ENCODE measurements at regions not wholly inside any gene's neighbourhood (a gene's known extent, or its start where the extent isn't known, plus 50 kb on each side); places are given as distances from the start of the nearest gene placed in this dataset.

DNA sequence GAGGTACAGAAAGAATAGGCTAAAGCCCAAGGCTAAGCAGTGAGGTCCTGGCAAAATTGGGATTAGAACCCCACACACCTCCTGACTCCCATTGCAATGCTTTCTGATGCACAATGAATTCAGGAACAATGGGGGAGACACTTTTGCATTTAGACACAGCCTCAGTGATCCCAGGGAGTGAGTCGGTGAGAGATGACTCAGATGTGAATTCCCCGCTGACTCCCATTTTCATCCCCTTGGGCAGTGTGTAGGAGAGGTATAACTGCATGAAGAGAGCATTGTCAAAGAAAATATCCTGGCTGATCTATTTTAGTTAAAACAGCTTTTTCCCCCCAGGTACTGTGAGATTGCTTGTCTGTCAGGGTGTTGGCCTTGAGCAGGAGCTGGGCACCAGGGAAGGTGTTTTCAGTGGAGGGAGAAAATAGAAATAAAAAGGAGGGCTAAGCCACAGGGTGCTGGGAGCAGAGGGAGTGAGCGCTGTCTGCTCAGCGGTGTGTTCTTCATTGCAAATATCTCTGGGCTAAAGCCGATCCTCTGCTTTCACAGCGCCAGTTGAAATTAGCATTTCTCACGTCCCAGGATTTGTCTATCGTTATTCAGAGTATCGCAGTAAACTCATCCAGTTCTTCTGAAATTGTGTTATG is 247.7 kb upstream of the PTBP2 start:
- no peaks in the 10 kb centered on the region for H3K36me3 ChIP-seq (replicated peaks in 1 of 2; ENCODE audit: control insufficient read depth in 1 of 2, insufficient read depth in 2 of 2, low read length in 2 of 2)
- no peaks in the 10 kb centered on the region for H3K4me1 ChIP-seq (ENCODE audit: insufficient read depth, low read length)
- BruUV-seq (replicated peaks) = no TSS peak
- FAIRE-seq (no peak), ATAC-seq (no peak), DNase-seq (ENCODE audit: low spot score) (no peak)
- POLR2A ChIA-PET = no interaction called here
- intact Hi-C loops (cut with micrococcal nuclease; ENCODE audit: unreplicated experiment) (no loop called here), in situ Hi-C loops (cut with HindIII; ENCODE audit: extremely low pct_ligation_motif_present, low pct_unique_long_range_greater_than_20kb) (no loop called here)
- WGBS (ENCODE audit: low lambda C conversion rate) = 53% methylated on average over 9 of the region's 9 CpGs
- no peaks in the 10 kb centered on the region for H4K20me1 ChIP-seq (ENCODE audit: insufficient read depth, low read length)
- H3K9ac ChIP-seq (ENCODE audit: insufficient read depth, low read depth, low read length) = no peak overlapping the region
- H2AFZ ChIP-seq (ENCODE audit: low read length) = no peak overlapping the region
- H3K27ac ChIP-seq (ENCODE audit: extremely low read length, insufficient read depth, low read length) = no peak overlapping the region
- H3K4me3 ChIP-seq (replicated peaks in 1 of 3; ENCODE audit: insufficient read depth in 1 of 3, low read depth in 2 of 3, low read length in 3 of 3) = no peak overlapping the region
- no peaks in the 10 kb centered on the region for H3K79me2 ChIP-seq (ENCODE audit: insufficient read depth, low read length)
- H3K27me3 ChIP-seq (ENCODE audit: control insufficient read depth in 1 of 2, insufficient read depth in 2 of 2, low read length in 2 of 2) = no peaks in the 10 kb centered on the region; a peak in 1 of 5 replicates
- H3K4me2 ChIP-seq (ENCODE audit: low read depth, low read length) = no peak overlapping the region
- H3K9me3 ChIP-seq (ENCODE audit: low read length) = no peaks in the 10 kb centered on the region
- CTCF ChIA-PET (ENCODE audit: low intra/inter-chr PET ratio, low total read pairs) = no interaction called here
- TF ChIP-seq, protein P1, sequence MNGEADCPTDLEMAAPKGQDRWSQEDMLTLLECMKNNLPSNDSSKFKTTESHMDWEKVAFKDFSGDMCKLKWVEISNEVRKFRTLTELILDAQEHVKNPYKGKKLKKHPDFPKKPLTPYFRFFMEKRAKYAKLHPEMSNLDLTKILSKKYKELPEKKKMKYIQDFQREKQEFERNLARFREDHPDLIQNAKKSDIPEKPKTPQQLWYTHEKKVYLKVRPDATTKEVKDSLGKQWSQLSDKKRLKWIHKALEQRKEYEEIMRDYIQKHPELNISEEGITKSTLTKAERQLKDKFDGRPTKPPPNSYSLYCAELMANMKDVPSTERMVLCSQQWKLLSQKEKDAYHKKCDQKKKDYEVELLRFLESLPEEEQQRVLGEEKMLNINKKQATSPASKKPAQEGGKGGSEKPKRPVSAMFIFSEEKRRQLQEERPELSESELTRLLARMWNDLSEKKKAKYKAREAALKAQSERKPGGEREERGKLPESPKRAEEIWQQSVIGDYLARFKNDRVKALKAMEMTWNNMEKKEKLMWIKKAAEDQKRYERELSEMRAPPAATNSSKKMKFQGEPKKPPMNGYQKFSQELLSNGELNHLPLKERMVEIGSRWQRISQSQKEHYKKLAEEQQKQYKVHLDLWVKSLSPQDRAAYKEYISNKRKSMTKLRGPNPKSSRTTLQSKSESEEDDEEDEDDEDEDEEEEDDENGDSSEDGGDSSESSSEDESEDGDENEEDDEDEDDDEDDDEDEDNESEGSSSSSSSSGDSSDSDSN (CRISPR knock-in tag; IDR thresholded peaks at IDR 0.05) = no peak
- TF ChIP-seq SKI (IDR thresholded peaks at IDR 0.05; ENCODE audit: partially characterized antibody) (no peak), ZC3H13 (CRISPR knock-in tag; IDR thresholded peaks at IDR 0.05) (no peak), KMT2B (CRISPR knock-in tag; IDR thresholded peaks at IDR 0.05) (no peak), TARDBP (CRISPR knock-in tag; IDR thresholded peaks at IDR 0.05) (no peak), SALL2 (CRISPR knock-in tag; IDR thresholded peaks at IDR 0.05) (no peak)
- TF ChIP-seq, protein P2, sequence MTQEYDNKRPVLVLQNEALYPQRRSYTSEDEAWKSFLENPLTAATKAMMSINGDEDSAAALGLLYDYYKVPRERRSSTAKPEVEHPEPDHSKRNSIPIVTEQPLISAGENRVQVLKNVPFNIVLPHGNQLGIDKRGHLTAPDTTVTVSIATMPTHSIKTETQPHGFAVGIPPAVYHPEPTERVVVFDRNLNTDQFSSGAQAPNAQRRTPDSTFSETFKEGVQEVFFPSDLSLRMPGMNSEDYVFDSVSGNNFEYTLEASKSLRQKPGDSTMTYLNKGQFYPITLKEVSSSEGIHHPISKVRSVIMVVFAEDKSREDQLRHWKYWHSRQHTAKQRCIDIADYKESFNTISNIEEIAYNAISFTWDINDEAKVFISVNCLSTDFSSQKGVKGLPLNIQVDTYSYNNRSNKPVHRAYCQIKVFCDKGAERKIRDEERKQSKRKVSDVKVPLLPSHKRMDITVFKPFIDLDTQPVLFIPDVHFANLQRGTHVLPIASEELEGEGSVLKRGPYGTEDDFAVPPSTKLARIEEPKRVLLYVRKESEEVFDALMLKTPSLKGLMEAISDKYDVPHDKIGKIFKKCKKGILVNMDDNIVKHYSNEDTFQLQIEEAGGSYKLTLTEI (CRISPR knock-in tag; conservative IDR thresholded peaks at IDR 0.05) = no peak
- TF ChIP-seq, protein P3, sequence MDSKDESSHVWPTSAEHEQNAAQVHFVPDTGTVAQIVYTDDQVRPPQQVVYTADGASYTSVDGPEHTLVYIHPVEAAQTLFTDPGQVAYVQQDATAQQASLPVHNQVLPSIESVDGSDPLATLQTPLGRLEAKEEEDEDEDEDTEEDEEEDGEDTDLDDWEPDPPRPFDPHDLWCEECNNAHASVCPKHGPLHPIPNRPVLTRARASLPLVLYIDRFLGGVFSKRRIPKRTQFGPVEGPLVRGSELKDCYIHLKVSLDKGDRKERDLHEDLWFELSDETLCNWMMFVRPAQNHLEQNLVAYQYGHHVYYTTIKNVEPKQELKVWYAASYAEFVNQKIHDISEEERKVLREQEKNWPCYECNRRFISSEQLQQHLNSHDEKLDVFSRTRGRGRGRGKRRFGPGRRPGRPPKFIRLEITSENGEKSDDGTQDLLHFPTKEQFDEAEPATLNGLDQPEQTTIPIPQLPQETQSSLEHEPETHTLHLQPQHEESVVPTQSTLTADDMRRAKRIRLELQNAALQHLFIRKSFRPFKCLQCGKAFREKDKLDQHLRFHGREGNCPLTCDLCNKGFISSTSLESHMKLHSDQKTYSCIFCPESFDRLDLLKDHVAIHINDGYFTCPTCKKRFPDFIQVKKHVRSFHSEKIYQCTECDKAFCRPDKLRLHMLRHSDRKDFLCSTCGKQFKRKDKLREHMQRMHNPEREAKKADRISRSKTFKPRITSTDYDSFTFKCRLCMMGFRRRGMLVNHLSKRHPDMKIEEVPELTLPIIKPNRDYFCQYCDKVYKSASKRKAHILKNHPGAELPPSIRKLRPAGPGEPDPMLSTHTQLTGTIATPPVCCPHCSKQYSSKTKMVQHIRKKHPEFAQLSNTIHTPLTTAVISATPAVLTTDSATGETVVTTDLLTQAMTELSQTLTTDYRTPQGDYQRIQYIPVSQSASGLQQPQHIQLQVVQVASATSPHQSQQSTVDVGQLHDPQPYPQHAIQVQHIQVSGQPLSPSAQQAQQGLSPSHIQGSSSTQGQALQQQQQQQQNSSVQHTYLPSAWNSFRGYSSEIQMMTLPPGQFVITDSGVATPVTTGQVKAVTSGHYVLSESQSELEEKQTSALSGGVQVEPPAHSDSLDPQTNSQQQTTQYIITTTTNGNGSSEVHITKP (CRISPR knock-in tag; IDR thresholded peaks at IDR 0.05; ENCODE audit: low read depth) = no peak
- TF ChIP-seq, protein P4, sequence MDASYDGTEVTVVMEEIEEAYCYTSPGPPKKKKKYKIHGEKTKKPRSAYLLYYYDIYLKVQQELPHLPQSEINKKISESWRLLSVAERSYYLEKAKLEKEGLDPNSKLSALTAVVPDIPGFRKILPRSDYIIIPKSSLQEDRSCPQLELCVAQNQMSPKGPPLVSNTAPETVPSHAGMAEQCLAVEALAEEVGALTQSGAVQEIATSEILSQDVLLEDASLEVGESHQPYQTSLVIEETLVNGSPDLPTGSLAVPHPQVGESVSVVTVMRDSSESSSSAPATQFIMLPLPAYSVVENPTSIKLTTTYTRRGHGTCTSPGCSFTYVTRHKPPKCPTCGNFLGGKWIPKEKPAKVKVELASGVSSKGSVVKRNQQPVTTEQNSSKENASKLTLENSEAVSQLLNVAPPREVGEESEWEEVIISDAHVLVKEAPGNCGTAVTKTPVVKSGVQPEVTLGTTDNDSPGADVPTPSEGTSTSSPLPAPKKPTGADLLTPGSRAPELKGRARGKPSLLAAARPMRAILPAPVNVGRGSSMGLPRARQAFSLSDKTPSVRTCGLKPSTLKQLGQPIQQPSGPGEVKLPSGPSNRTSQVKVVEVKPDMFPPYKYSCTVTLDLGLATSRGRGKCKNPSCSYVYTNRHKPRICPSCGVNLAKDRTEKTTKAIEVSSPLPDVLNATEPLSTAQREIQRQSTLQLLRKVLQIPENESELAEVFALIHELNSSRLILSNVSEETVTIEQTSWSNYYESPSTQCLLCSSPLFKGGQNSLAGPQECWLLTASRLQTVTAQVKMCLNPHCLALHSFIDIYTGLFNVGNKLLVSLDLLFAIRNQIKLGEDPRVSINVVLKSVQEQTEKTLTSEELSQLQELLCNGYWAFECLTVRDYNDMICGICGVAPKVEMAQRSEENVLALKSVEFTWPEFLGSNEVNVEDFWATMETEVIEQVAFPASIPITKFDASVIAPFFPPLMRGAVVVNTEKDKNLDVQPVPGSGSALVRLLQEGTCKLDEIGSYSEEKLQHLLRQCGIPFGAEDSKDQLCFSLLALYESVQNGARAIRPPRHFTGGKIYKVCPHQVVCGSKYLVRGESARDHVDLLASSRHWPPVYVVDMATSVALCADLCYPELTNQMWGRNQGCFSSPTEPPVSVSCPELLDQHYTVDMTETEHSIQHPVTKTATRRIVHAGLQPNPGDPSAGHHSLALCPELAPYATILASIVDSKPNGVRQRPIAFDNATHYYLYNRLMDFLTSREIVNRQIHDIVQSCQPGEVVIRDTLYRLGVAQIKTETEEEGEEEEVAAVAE (CRISPR knock-in tag; IDR thresholded peaks at IDR 0.05; ENCODE audit: borderline replicate concordance) = no peak
- TF ChIP-seq, protein P5, sequence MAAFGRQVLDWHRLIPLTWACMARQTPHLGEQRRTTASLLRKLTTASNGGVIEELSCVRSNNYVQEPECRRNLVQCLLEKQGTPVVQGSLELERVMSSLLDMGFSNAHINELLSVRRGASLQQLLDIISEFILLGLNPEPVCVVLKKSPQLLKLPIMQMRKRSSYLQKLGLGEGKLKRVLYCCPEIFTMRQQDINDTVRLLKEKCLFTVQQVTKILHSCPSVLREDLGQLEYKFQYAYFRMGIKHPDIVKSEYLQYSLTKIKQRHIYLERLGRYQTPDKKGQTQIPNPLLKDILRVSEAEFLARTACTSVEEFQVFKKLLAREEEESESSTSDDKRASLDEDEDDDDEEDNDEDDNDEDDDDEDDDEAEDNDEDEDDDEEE (CRISPR knock-in tag; IDR thresholded peaks at IDR 0.05) = no peak
